ENCODE measurements at regions not wholly inside any gene's neighbourhood (a gene's known extent, or its start where the extent isn't known, plus 50 kb on each side); places are given as distances from the start of the nearest gene placed in this dataset.

DNA sequence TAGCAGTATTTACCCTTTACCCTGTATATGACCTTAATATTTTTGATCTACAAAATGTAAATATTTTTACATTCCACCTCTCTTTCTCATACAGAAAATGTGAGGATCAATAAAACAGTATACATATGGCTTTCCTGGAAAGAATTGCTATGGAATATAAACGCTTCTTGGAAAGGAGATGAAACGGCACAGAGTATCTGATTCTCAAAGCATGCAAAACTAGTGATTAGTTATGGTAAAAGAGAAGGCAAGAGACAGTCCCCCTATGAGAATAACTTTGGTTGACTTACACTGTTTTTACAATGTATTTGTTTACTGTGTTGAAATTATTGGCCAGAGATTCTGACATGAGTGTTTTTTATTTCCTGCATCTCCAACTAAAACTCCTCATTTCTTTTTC lies 204.6 kb upstream of the C21orf91 start:
- TF ChIP-seq POLR2A (IDR thresholded peaks at IDR 0.05) (no peak), EP300 (IDR thresholded peaks at IDR 0.05) (no peak)
- TF ChIP-seq, protein P1, sequence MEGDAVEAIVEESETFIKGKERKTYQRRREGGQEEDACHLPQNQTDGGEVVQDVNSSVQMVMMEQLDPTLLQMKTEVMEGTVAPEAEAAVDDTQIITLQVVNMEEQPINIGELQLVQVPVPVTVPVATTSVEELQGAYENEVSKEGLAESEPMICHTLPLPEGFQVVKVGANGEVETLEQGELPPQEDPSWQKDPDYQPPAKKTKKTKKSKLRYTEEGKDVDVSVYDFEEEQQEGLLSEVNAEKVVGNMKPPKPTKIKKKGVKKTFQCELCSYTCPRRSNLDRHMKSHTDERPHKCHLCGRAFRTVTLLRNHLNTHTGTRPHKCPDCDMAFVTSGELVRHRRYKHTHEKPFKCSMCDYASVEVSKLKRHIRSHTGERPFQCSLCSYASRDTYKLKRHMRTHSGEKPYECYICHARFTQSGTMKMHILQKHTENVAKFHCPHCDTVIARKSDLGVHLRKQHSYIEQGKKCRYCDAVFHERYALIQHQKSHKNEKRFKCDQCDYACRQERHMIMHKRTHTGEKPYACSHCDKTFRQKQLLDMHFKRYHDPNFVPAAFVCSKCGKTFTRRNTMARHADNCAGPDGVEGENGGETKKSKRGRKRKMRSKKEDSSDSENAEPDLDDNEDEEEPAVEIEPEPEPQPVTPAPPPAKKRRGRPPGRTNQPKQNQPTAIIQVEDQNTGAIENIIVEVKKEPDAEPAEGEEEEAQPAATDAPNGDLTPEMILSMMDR (IDR thresholded peaks at IDR 0.05) = no peak
